NB4 (cell line): ENCODE measurements at regions not wholly inside any gene's neighbourhood (a gene's known extent, or its start where the extent isn't known, plus 50 kb on each side); places are given as distances from the start of the nearest gene placed in this dataset.

Experiments
- POLR2A ChIP-seq: IDR thresholded peaks from 2 replicates; pipeline ENCODE4 v1.6.1; 2011; ENCODE audit warnings: mild to moderate bottlenecking; ENCODE audit not compliant: insufficient read length; ENCODE audit errors: extremely low read depth
- TF ChIP-seq, protein P1 (sequence below): IDR thresholded peaks from one replicate; pipeline ENCODE4 v1.5.1; 2012; ENCODE audit warnings: low read depth, low read length
- TF ChIP-seq, protein P2 (sequence below): IDR thresholded peaks from 2 replicates; pipeline ENCODE4 v1.6.1; 2011; ENCODE audit warnings: low read depth, low read length

DNA sequence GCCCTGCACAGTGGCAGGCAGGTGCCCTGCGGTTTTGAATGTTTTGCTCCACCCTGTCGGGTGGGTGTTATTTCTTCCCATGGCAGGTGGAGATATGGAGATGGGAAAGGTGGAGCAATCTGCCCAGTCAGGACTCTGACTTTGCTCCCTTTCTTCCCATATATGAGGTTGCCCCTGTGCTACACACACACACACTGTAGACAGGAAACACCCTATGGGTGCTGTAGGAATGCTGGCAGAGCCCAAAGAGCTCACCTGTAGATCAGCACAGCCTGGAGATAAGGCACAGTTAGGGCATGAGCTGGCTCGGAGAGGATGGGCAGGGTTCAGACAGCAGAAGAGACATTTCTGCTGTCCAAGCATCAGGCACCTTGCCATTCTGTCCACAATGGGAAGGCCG lies 246.0 kb upstream of the AJAP1 start:
- TF ChIP-seq, protein P1, sequence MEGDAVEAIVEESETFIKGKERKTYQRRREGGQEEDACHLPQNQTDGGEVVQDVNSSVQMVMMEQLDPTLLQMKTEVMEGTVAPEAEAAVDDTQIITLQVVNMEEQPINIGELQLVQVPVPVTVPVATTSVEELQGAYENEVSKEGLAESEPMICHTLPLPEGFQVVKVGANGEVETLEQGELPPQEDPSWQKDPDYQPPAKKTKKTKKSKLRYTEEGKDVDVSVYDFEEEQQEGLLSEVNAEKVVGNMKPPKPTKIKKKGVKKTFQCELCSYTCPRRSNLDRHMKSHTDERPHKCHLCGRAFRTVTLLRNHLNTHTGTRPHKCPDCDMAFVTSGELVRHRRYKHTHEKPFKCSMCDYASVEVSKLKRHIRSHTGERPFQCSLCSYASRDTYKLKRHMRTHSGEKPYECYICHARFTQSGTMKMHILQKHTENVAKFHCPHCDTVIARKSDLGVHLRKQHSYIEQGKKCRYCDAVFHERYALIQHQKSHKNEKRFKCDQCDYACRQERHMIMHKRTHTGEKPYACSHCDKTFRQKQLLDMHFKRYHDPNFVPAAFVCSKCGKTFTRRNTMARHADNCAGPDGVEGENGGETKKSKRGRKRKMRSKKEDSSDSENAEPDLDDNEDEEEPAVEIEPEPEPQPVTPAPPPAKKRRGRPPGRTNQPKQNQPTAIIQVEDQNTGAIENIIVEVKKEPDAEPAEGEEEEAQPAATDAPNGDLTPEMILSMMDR = no peak
- TF ChIP-seq POLR2A = no peak
- TF ChIP-seq, protein P2, sequence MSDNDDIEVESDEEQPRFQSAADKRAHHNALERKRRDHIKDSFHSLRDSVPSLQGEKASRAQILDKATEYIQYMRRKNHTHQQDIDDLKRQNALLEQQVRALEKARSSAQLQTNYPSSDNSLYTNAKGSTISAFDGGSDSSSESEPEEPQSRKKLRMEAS = no peak
